ENCODE measurements at regions not wholly inside any gene's neighbourhood (a gene's known extent, or its start where the extent isn't known, plus 50 kb on each side); places are given as distances from the start of the nearest gene placed in this dataset.
"Not testable (repeated sequence)": the region's sequence is repeated elsewhere in the genome, so short reads cannot be mapped to it uniquely, and the experiment has no call there.

DNA sequence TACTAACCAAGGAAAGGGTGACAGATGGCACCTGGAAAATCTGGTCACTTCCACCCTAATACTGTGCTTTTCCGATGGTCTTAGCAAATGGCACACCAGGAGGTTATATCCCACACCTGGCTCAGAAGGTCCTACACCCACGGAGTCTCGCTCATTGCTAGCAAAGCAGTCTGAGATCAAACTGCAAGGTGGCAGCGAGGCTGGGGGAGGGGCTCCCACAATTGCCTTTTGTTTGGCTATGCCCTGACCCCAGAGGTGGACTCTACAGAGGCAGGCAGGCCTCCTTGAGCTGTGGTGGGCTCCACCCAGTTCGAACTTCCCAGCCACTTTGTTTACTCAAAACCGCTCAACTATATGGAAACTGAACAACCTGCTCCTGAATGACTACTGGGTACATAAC is 50.3 kb upstream of the UGT2B15 start:
- H3K4me1 ChIP-seq (ENCODE audit: low read depth); H3K27ac ChIP-seq; DNase-seq (ENCODE audit: low read depth in 1 of 2, low spot score in 1 of 2); H3K36me3 ChIP-seq; H3K4me3 ChIP-seq; H3K27me3 ChIP-seq; H3K9me3 ChIP-seq (ENCODE audit: low read depth): not testable (repeated sequence)

DNA sequence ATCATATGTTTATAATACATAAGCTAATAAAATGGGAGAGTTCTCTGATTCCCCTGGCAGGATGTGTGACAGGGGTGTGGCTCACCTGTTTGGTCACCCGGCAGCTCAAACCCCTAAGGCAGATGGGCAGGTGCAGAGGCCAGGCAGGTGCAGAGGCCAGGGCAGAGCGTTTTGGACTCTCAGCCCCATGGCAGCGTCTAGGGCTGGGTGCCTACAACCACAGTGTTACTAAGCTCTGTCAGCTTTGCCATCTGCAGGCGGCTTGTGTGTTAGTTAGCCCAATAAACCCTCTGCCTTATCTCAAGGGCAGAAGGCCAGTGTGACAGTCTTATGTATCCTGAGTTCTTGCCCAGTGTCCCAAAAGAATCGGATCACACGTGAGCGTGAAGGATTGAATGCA is 54.0 kb upstream of the UGT2B15 start:
- Histone ChIP-seq H3K27ac (no peak overlapping the region), H3K27me3 (no peaks in the 10 kb centered on the region), H3K4me3 (no peak overlapping the region), H3K36me3 (no peaks in the 10 kb centered on the region), H3K4me1 (ENCODE audit: low read depth) (no peaks in the 10 kb centered on the region), H3K9me3 (ENCODE audit: low read depth) (no peaks in the 10 kb centered on the region)
- TF ChIP-seq, protein P1, sequence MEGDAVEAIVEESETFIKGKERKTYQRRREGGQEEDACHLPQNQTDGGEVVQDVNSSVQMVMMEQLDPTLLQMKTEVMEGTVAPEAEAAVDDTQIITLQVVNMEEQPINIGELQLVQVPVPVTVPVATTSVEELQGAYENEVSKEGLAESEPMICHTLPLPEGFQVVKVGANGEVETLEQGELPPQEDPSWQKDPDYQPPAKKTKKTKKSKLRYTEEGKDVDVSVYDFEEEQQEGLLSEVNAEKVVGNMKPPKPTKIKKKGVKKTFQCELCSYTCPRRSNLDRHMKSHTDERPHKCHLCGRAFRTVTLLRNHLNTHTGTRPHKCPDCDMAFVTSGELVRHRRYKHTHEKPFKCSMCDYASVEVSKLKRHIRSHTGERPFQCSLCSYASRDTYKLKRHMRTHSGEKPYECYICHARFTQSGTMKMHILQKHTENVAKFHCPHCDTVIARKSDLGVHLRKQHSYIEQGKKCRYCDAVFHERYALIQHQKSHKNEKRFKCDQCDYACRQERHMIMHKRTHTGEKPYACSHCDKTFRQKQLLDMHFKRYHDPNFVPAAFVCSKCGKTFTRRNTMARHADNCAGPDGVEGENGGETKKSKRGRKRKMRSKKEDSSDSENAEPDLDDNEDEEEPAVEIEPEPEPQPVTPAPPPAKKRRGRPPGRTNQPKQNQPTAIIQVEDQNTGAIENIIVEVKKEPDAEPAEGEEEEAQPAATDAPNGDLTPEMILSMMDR (IDR thresholded peaks at IDR 0.05; ENCODE audit: low read depth, low read length) = no peak
- no peak for DNase-seq (ENCODE audit: low read depth in 1 of 2, low spot score in 1 of 2)

DNA sequence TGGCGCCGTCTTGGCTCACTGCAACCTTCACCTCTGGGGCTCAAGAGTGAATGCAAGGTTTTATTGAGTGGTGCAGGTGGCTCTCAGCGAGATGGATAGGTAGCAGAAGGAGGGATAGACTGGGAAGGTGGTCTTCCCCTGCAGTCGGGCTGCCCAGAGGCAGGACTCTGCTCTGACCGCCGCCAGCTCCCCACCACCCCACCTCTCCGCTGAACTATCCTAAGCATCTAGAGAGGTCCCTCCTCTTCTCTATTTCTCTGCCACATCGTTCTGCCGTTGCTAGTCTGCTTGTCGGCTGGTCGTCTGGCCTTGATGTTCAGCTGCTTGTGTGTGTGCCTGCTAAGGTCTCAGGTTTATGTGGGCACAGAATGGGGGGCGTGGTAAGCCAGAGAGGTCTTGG is 54.5 kb upstream of the UGT2B15 start:
- H3K36me3 ChIP-seq = no peaks in the 10 kb centered on the region
- no peaks in the 10 kb centered on the region for H3K9me3 ChIP-seq (ENCODE audit: low read depth)
- H3K27me3 ChIP-seq = no peaks in the 10 kb centered on the region
- TF ChIP-seq, protein P1 (IDR thresholded peaks at IDR 0.05; ENCODE audit: low read depth, low read length) = no peak
- H3K4me3 ChIP-seq = no peak overlapping the region
- no peak overlapping the region for H3K27ac ChIP-seq
- DNase-seq (ENCODE audit: low read depth in 1 of 2, low spot score in 1 of 2) = no peak
- H3K4me1 ChIP-seq (ENCODE audit: low read depth) = no peaks in the 10 kb centered on the region

DNA sequence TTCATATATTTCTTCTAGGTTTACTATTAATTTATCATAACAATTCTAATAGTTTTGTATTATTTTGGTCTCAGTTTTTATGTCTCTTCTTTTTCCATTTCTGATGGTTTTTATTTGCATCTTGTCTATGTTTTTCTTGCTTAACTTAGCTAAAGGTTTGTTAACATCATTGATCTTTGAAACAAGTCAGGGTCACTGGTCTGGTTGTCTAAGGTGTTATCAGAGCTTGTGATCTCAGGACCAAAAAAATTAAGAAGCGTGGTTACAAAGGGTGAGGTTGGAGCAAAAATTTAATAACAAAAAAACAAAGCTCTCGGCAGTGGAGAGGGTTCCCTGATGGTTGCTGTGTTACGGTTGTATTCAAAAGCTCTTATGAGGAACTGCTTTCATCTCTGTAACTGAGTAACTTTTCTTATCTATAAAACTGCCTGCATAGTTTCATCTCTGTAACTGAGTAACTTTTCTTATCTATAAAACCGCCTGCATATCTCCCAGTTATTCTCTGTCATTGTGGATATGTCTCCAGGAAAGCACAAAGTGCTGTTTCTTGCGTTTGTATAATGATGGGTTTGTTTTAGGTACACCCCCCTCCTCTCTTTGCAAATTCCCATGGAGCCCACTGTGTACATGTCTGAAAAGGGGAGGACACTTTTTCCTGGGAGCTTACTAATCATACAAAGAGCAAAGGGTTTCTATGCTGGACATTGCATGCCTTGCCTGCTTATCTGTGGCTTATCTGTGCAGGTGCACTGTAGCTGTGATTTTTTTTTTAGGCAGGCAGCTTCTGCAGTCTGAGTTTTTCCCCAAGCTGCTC is 62.4 kb upstream of the UGT2B15 start:
- Histone ChIP-seq H3K36me3 (no peaks in the 10 kb centered on the region), H3K9me3 (ENCODE audit: low read depth) (no peaks in the 10 kb centered on the region), H3K27ac (no peak overlapping the region), H3K27me3 (no peaks in the 10 kb centered on the region), H3K4me1 (ENCODE audit: low read depth) (peaks cover 10% of the 10 kb centered on the region), H3K4me3 (no peak overlapping the region)
- peak in 1 of 2 donors; percentile 12 for DNase-seq (ENCODE audit: low read depth in 1 of 2, low spot score in 1 of 2)
- TF ChIP-seq, protein P1 (IDR thresholded peaks at IDR 0.05; ENCODE audit: low read depth, low read length) = no peak

DNA sequence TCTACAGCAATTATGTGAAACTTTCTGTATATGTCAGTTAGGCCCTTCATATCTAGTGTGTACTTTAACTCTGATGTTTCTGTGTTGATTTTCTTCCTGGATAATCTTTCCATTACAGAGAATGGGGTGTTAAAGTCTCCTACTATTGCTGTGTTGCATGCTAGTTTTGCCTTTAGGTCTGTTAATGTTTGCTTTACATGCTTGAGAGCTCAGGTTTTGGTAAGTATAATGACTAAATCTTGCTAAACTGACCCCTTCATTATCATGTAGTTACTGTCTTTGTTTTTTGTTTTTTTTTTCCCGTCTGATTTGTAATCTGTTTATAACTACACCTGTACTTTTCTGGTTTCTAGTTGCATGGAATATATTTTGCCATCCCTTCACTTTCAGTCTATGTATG is 63.6 kb upstream of the UGT2B15 start:
- H3K4me1 ChIP-seq (ENCODE audit: low read depth) = peaks cover 10% of the 10 kb centered on the region

DNA sequence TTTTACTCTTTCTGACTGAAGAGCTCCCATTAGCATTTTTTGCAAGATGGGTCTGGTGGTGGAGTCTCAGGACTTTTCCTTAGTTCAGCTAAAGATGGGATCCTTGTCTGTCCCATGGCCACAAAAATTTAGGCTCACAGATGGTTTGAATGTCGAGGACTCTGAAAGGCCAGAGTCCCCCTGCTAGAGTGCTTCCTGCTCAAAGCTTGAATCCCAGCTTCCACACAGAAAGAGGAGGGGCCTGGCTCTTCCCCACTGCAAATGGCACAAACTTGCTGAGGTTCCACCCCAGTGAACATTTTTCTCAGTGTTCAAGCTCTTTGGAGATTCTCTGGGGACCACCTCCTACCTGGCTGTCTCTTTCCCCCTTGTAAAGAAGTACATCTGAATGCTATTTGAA is 64.7 kb upstream of the UGT2B15 start:
- H3K36me3 ChIP-seq = no peaks in the 10 kb centered on the region
- no peak for DNase-seq (ENCODE audit: low read depth in 1 of 2, low spot score in 1 of 2)
- H3K27me3 ChIP-seq = no peaks in the 10 kb centered on the region
- no peak overlapping the region for H3K4me3 ChIP-seq
- TF ChIP-seq, protein P1 (IDR thresholded peaks at IDR 0.05; ENCODE audit: low read depth, low read length) = no peak
- no peak overlapping the region for H3K27ac ChIP-seq
- peaks cover 10% of the 10 kb centered on the region for H3K4me1 ChIP-seq (ENCODE audit: low read depth)
- H3K9me3 ChIP-seq (ENCODE audit: low read depth) = no peaks in the 10 kb centered on the region

More for the DNA sequence above, 63.6 kb upstream of the UGT2B15 start:
- TF ChIP-seq, protein P1 (IDR thresholded peaks at IDR 0.05; ENCODE audit: low read depth, low read length) = no peak
- H3K27me3 ChIP-seq = no peaks in the 10 kb centered on the region
- no peaks in the 10 kb centered on the region for H3K36me3 ChIP-seq
- DNase-seq (ENCODE audit: low read depth in 1 of 2, low spot score in 1 of 2) = no peak
- no peak overlapping the region for H3K4me3 ChIP-seq
- H3K9me3 ChIP-seq (ENCODE audit: low read depth) = no peaks in the 10 kb centered on the region
- no peak overlapping the region for H3K27ac ChIP-seq
